Epithelial cell of proximal tubule (primary cell): ENCODE measurements at regions not wholly inside any gene's neighbourhood (a gene's known extent, or its start where the extent isn't known, plus 50 kb on each side); places are given as distances from the start of the nearest gene placed in this dataset.

Experiments used
- DNase-seq: peaks from one replicate; pipeline ENCODE4 v3.0.0-alpha.2; 2011; ENCODE audit warnings: low read depth
- H3K4me3 ChIP-seq: 2 replicates; pipeline ENCODE4 v1.5.1; 2011; ENCODE audit warnings: low read depth, mild to moderate bottlenecking, low read length
- CTCF ChIP-seq: conservative IDR thresholded peaks from 2 replicates; pipeline ENCODE4 v1.5.1; 2012; ENCODE audit warnings: low read depth, mild to moderate bottlenecking, low read length

GRCh38 chr18:41144441-41144840, 810.6 kb upstream of the PIK3C3 start:
- no peak overlapping the region for H3K4me3 ChIP-seq
- no peak for TF ChIP-seq CTCF
- DNase-seq: peak; percentile 4

GRCh38 chr18:41140506-41140905, 814.5 kb upstream of the PIK3C3 start:
- TF ChIP-seq CTCF: no peak
- no peak for DNase-seq
- H3K4me3 ChIP-seq: no peak overlapping the region

GRCh38 chr18:41135146-41135545, 819.9 kb upstream of the PIK3C3 start:
- DNase-seq: no peak
- no peak overlapping the region for H3K4me3 ChIP-seq
- TF ChIP-seq CTCF: no peak

GRCh38 chr18:41134426-41134825, 820.6 kb upstream of the PIK3C3 start:
- DNase-seq: no peak
- TF ChIP-seq CTCF: no peak
- no peak overlapping the region for H3K4me3 ChIP-seq

- no peak overlapping the region for H3K4me3 ChIP-seq
- no peak for TF ChIP-seq CTCF
- DNase-seq: no peak
Observed at GRCh38 chr18:41131050-41131449, 824.0 kb upstream of the PIK3C3 start.

- no peak overlapping the region for H3K4me3 ChIP-seq
- no peak for DNase-seq
- TF ChIP-seq CTCF: no peak
Observed at GRCh38 chr18:41128545-41128944, 826.5 kb upstream of the PIK3C3 start.

- no peak overlapping the region for H3K4me3 ChIP-seq
- DNase-seq: no peak
- no peak for TF ChIP-seq CTCF
Observed at GRCh38 chr18:41128126-41128525, 826.9 kb upstream of the PIK3C3 start.
